ENCODE measurements at regions not wholly inside any gene's neighbourhood (a gene's known extent, or its start where the extent isn't known, plus 50 kb on each side); places are given as distances from the start of the nearest gene placed in this dataset.
"Not testable (repeated sequence)": the region's sequence is repeated elsewhere in the genome, so short reads cannot be mapped to it uniquely, and the experiment has no call there.

DNA sequence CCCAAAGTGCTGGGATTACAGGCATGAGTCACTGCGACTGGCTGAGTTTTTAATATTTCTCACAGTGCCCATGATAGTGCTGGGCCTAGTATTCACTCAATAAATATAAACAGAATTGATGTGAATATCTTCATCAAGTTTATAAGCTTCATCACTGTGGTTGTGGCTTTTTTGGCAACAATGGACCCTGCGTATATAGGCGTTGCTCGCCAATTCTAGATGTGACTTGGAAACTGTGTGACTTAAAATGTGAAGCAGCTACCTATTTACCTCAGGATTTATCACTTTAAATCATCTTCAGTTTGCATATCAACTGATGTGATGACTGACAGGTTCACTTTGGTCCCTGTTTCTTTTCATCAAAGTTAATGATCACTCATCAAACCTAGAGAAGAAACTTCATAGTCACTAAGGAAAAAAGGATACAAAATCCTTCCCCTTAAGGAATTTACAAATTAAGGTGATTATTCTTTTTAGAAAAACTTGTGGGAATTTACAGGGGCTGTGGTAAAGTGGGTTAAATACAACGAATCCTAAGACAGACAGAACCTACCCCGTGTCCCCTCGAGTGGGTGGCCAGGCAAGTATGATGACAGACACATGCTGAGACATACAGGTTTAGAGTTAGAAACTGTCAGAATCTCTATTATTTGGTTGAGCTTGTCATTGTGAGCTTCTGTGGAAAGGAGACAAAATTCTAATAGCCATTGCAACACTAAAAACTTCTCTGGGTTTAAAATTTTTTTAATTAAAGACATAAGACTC lies 101.3 kb downstream of the AKAP11 start:
- no peak for DNase-seq (ENCODE audit: low read depth in 2 of 2)

DNA sequence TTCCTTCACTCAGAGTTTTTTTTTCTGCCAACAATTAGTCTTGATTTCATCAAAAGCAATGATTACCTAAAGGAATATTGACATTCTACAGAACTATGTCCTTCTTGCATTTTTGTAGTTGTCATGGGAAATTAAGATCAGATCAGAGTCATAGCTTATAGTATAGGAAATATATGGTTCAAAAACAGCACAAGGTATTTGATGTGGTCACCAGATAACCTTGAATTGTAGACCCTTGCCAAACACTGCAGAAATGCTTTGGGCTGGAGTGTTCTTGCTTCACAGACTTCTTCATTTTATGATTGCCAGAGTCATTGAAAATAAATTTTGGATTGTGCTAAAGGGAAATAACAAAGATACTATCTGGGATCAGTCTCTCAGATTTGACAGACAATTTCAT lies 103.7 kb downstream of the AKAP11 start:
- DNase-seq (ENCODE audit: low read depth in 2 of 2), result no peak

GRCh38 chr13:42377640-42378382 lies 105.9 kb downstream of the AKAP11 start:
- no peak for DNase-seq (ENCODE audit: low read depth in 2 of 2)

DNA sequence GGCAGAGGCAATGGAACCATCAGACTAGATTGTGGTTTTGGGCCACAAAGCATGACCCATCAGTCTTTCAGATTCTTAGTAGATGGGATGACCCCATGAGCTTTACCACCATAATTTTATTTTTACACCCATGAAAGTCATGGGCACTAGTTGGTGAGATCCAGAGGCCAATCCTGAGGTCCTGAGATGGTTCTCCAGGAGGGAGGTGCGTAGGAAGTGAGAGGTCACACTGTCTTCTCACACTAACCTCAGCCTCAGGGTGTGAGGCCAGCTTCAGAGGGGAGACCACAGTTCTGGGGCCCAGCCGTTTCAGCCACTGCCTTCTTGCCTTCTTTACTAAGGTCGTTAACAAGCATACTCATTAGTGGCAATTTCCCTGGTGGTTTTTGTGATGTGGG lies 106.4 kb downstream of the AKAP11 start:
- no peak for DNase-seq (ENCODE audit: low read depth in 2 of 2)

- DNase-seq (ENCODE audit: low read depth in 2 of 2), result no peak
Measured at GRCh38 chr13:42379241-42379640, 107.3 kb downstream of the AKAP11 start.

DNA sequence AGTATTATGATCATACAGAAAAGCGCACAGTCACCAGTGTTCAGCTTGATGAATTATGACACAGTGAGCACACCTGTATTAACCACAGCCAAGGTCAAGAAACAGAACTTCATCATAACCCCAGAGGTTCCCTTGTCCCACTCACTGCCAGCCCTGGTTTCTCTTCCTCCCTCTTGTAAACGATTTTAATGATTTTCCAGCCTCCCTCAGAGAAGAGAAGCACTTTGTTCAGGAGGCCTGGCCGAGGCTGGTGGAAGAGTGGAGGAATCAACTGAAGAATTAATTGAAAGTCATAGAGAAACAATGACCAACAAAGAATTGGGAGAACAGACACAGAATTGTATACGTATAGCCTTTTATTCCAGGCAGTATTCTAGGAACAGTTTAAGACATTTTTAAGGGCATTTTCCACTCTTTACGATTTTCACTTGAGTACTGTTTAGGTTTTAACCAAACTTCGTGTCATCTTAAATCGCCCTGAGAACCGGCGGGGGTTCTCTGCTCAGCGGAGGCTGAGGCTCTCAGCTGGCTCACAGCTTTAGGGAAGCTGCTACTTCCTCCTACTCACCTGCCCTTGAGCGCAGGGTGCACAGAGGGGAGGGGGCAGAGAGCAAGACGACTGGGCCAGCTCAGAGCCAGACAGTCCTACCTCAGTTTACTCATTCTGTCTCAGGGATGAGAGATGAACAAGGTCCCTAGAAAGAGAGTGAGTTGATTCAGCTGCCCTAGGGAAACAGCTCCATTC lies 108.6 kb downstream of the AKAP11 start:
- no peak for DNase-seq (ENCODE audit: low read depth in 2 of 2)

DNA sequence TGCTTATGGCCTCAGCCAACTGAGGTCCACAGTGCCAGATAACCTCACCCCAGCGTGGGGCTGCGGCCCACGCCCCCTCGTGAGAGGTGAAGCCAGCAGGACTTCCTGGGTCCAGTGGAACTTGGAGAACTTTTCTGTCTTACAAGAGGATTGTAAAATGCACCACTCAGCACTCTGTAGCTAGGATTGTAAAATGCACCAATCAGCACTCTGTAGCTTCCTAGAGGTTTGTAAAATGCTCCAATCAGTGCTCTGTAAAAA lies 109.1 kb downstream of the AKAP11 start:
- DNase-seq (ENCODE audit: low read depth in 2 of 2), result no peak

- DNase-seq (ENCODE audit: low read depth in 2 of 2), result not testable (repeated sequence)
Measured at GRCh38 chr13:42381426-42381825, 109.5 kb downstream of the AKAP11 start.

DNA sequence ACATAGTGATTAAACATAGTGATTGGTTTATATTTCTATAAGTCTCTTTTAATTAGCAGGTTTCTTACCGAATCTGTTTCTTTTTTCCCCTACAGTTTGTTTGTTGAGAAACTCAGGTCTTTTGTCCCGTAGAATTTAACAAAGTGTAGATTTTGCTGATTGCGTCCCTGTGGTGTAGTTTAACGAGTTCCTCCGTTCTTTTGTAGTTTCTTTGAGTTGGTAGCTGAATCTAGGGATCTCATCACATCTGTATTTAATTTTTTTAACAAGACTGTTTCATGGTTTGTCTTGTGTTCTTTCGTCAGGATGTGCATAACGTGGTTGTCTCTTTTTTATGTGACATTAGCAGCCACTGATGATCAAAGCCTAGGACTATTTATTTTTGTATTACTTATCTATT lies 111.1 kb downstream of the AKAP11 start:
- no peak for DNase-seq (ENCODE audit: low read depth in 2 of 2)

DNA sequence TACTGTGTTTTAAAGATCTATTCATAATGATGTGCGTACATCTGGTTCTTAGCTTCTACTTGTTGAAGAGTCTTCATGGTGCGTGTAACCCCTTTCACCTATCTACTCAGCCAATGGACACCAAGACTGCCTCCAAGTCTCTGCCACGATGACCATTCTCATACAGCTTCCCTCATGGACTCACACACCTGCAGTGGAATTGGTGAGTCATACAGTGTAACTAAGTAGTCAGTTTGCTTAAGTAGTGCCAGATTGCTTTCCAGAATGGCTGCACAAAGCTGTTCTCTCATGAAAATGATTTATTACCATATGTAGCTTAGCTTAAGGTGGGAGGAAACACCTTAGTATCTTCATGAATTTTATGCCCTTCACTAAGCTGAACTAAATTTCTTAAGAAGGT lies 112.3 kb downstream of the AKAP11 start:
- DNase-seq (ENCODE audit: low read depth in 2 of 2), result no peak

- DNase-seq (ENCODE audit: low read depth in 2 of 2), result no peak
Measured at GRCh38 chr13:42388326-42388725, 116.4 kb downstream of the AKAP11 start.

GRCh38 chr13:42389041-42389440 lies 117.1 kb downstream of the AKAP11 start:
- DNase-seq (ENCODE audit: low read depth in 2 of 2), result no peak

GRCh38 chr13:42392180-42392579 lies 120.2 kb downstream of the AKAP11 start:
- DNase-seq (ENCODE audit: low read depth in 2 of 2), result no peak

- DNase-seq (ENCODE audit: low read depth in 2 of 2), result no peak
Measured at GRCh38 chr13:42392716-42393572, 121.0 kb downstream of the AKAP11 start.

DNA sequence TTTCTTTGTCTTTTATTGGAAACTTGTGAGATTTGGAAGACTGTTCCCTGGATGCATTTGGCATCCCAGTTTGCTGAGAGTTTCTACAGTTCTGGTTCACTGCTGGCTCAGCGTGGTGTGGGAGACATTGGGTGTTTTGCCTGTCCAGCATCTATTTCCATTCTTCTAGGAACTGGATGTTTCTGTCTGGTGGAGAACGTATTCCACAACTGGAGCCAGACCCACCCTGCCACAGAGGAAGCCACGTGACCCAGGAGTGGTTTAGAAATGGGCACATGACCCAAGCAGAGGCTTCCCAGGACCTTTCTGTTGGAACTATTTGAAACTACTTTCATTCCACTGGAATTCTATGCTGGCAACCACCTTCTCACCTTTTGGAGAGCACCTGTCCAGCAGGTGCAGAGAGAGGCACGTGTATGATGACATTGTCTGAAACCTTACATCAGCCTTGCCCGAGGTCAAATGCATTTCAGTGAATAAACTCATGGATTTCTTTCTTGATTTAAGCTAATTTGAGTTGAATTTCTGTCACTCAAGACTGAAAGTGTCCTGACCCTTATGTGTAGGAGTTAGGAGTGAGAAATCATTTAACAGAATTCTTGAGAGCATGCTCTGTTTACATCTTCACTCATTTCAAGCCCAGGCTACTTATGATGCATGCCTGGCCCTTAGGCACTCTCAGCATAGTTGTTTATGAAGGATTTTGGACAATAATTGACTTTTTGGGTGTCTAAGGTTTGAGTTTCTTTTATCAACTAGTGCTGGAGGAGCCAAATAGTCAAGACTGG lies 121.8 kb downstream of the AKAP11 start:
- no peak for DNase-seq (ENCODE audit: low read depth in 2 of 2)

DNA sequence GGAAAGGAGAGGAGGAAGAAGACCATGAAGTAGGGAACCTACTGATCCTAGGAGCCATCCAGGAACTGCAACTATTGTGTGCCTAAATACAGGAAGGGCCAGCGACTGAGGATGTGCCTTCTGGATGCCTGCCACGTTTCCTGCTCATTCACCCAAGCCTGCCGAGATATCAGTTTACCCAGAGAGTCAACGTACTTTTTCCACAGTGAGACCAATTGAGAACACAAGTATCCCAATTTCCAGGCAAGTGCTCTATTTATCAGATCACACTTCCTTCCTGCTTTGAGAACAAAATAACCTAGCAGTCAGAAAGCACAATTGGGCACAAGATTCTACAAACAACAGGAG lies 122.4 kb downstream of the AKAP11 start:
- no peak for DNase-seq (ENCODE audit: low read depth in 2 of 2)

DNA sequence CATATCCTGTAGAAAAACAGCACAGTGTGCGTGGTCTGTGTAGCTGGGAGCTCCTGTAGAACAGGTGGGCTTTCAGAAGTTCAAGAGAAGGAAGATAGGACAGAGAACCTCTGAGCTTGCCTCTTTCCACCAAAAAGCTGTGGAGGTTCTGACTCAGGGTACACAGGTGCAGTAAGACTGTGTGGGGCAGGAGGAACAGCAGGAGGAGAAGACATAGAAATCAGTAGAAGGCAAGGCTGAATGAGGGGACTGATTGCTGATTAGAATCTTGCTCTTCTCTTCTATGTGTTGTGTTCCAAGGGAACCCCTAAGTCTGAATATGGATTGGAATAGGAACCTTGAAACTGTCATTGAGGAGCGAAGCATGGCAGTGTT lies 122.7 kb downstream of the AKAP11 start:
- DNase-seq (ENCODE audit: low read depth in 2 of 2), result no peak

DNA sequence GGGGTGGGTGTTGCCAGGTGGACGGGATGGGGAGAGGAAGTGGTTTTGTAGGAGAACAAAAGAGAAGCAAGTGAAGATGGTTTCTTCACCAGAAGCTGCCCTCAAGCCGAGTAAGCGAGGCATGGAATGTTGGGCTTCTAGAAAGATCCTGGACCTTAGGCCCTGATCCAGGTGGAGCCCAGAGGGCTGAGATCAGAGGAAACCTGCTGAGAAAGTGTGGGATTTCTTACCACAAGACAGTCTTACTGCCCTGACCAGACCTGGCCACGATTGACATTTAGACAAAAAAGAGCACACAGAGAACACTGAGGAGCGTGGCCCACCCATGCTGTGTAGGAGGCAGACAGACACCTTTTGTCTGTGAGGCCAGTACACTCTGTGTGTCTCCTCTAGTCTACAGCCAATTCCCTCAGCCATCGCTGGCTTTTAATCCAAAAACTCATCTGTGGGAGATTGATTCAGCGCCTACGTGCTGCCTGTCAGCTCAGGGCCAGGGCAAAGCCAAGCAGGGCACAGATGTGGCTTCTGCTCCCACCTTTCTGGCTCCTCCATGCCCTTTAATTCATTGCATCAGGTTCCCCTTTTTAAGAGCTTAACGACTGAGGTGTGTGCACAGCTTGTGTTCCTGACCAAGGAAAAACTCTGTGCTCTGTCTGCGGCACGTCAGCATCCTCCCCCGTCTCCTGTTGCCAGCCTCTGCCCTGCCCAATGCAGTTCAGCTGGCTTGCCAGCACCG lies 123.3 kb downstream of the AKAP11 start:
- no peak for DNase-seq (ENCODE audit: low read depth in 2 of 2)

GRCh38 chr13:42396501-42396900 lies 124.5 kb downstream of the AKAP11 start:
- no peak for DNase-seq (ENCODE audit: low read depth in 2 of 2)

- no peak for DNase-seq (ENCODE audit: low read depth in 2 of 2)
Measured at GRCh38 chr13:42396901-42397655, 125.1 kb downstream of the AKAP11 start.

Data from stimulated activated CD4-positive, alpha-beta T cell treated with anti-CD3 and anti-CD28 coated beads, Interleukin-12 subunit alpha, Interleukin-12 subunit beta, amount 100 ng/mL, for 24 hours (primary cell).